HepG2 (cell line): ENCODE measurements at regions not wholly inside any gene's neighbourhood (a gene's known extent, or its start where the extent isn't known, plus 50 kb on each side); places are given as distances from the start of the nearest gene placed in this dataset.

ENCODE experiments used
- CREM ChIP-seq, 2 experiments: sonication (generic) in 1 of 2; formaldehyde crosslinking in 1 of 2; IDR thresholded peaks; 2 replicates each; pipeline versions ENCODE4 v1.4.0 to v1.6.1; 2016 to 2020; ENCODE audit warnings: antibody characterized with exemption in 1 of 2, mild to moderate bottlenecking in 1 of 2, missing genetic modification reagents in 1 of 2
- DRAP1 ChIP-seq: IDR thresholded peaks from 2 replicates; pipeline ENCODE4 v1.6.1; 2016; ENCODE audit warnings: missing genetic modification reagents, missing compliant biosample characterization
- ELF3 ChIP-seq: IDR thresholded peaks from 2 replicates; pipeline ENCODE4 v1.6.1; 2016; ENCODE audit warnings: missing genetic modification reagents, missing compliant biosample characterization
- FOXK1 ChIP-seq: sonication (generic); formaldehyde crosslinking; IDR thresholded peaks from 2 replicates; pipeline ENCODE4 v1.4.0; 2020; ENCODE audit warnings: low read depth, missing genetic modification reagents, borderline replicate concordance
- HMGA1 ChIP-seq: sonication (generic); formaldehyde crosslinking; conservative IDR thresholded peaks from 2 replicates; pipeline ENCODE4 v1.4.0; 2020; ENCODE audit warnings: missing genetic modification reagents
- MAFG ChIP-seq: sonication (generic); formaldehyde crosslinking; IDR thresholded peaks from 2 replicates; pipeline ENCODE4 v1.5.1; 2020; ENCODE audit warnings: mild to moderate bottlenecking, missing genetic modification reagents
- MBNL3 ChIP-seq: fragments of 250-450 bp; sonication (Bioruptor Pico); conservative IDR thresholded peaks from 2 replicates; pipeline ENCODE4 v1.8.0; 2022; ENCODE audit warnings: mild to moderate bottlenecking, inconsistent platforms
- MEIS1 ChIP-seq: sonication (generic); formaldehyde crosslinking; IDR thresholded peaks from 2 replicates; pipeline ENCODE4 v1.9.0; 2021; ENCODE audit warnings: mild to moderate bottlenecking, missing genetic modification reagents, moderate library complexity, borderline replicate concordance
- PAF1 ChIP-seq: IDR thresholded peaks from 2 replicates; pipeline ENCODE4 v1.6.1; 2016; ENCODE audit warnings: missing genetic modification reagents, missing compliant biosample characterization
- RXRA ChIP-seq: sonication (generic); formaldehyde crosslinking; IDR thresholded peaks from 2 replicates; pipeline ENCODE4 v1.5.1; 2020; ENCODE audit warnings: missing genetic modification reagents
- SRSF1 ChIP-seq: fragments of 200-400 bp; formaldehyde crosslinking; optimal IDR thresholded peaks from 2 replicates; pipeline ENCODE3; 2017; ENCODE audit warnings: mild to moderate bottlenecking, low read depth, low read length, moderate library complexity
- ZKSCAN8 ChIP-seq: IDR thresholded peaks from 2 replicates; pipeline ENCODE4 v1.6.1; 2016; ENCODE audit warnings: borderline replicate concordance, missing genetic modification reagents, missing compliant biosample characterization
- ZNF337 ChIP-seq: sonication (generic); formaldehyde crosslinking; IDR thresholded peaks from 2 replicates; pipeline ENCODE4 v1.5.1; 2020; ENCODE audit warnings: missing genetic modification reagents, low read depth, mild to moderate bottlenecking, borderline replicate concordance
- ZNF451 ChIP-seq: sonication (generic); formaldehyde crosslinking; IDR thresholded peaks from 2 replicates; pipeline ENCODE4 v1.5.0; 2020; ENCODE audit warnings: mild to moderate bottlenecking, missing genetic modification reagents
- ZNF552 ChIP-seq: sonication (generic); formaldehyde crosslinking; IDR thresholded peaks from 2 replicates; pipeline ENCODE4 v1.9.0; 2022; ENCODE audit warnings: missing genetic modification reagents, mild to moderate bottlenecking, borderline replicate concordance
- ZNF615 ChIP-seq: sonication (generic); formaldehyde crosslinking; IDR thresholded peaks from 2 replicates; pipeline ENCODE4 v1.5.0; 2020; ENCODE audit warnings: mild to moderate bottlenecking, missing genetic modification reagents, borderline replicate concordance
- ZNF678 ChIP-seq: sonication (generic); formaldehyde crosslinking; IDR thresholded peaks from 2 replicates; pipeline ENCODE4 v1.4.0; 2020; ENCODE audit warnings: mild to moderate bottlenecking, missing genetic modification reagents
- TF ChIP-seq, protein P1 (sequence below): sonication (generic); formaldehyde crosslinking; IDR thresholded peaks from 2 replicates; pipeline ENCODE4 v1.5.0; 2020; ENCODE audit warnings: mild to moderate bottlenecking, missing genetic modification reagents
- TF ChIP-seq, protein P2 (sequence below): sonication (generic); formaldehyde crosslinking; IDR thresholded peaks from 2 replicates; pipeline ENCODE4 v1.4.0; 2020; ENCODE audit warnings: low read depth, mild to moderate bottlenecking, missing genetic modification reagents
- TF ChIP-seq, protein P3 (sequence below): sonication (generic); formaldehyde crosslinking; IDR thresholded peaks from 2 replicates; pipeline ENCODE4 v1.5.1; 2020; ENCODE audit warnings: mild to moderate bottlenecking, missing genetic modification reagents, moderate library complexity
- TF ChIP-seq, protein P4 (sequence below): sonication (generic); formaldehyde crosslinking; IDR thresholded peaks from 2 replicates; pipeline ENCODE4 v1.5.1; 2020; ENCODE audit warnings: mild to moderate bottlenecking, missing genetic modification reagents, moderate library complexity

GRCh38 chr7:26101361-26102151 is 50.4 kb upstream of the NFE2L3 start (continued):
- TF ChIP-seq RXRA (CRISPR knock-in tag) (0 out of 2 replicates have a peak, but pooled peaks have one; percentile 12), ZNF337 (CRISPR knock-in tag) (no peak), FOXK1 (CRISPR knock-in tag) (no peak), ZNF678 (no peak), ZNF451 (CRISPR knock-in tag) (no peak), ZKSCAN8 (CRISPR knock-in tag) (no peak), MEIS1 (CRISPR knock-in tag) (no peak), ZNF615 (CRISPR knock-in tag) (no peak), DRAP1 (CRISPR knock-in tag) (no peak), CREM (IDR thresholded peaks at IDR 0.05) (no peak), CREM (CRISPR knock-in tag; IDR thresholded peaks at IDR 0.05) (no peak), ZNF552 (CRISPR knock-in tag) (no peak), PAF1 (CRISPR knock-in tag) (no peak), ELF3 (CRISPR knock-in tag) (peak; percentile 83), MBNL3 (no peak), SRSF1 (no peak), MAFG (CRISPR knock-in tag) (no peak), HMGA1 (no peak)
- TF ChIP-seq, protein P1, sequence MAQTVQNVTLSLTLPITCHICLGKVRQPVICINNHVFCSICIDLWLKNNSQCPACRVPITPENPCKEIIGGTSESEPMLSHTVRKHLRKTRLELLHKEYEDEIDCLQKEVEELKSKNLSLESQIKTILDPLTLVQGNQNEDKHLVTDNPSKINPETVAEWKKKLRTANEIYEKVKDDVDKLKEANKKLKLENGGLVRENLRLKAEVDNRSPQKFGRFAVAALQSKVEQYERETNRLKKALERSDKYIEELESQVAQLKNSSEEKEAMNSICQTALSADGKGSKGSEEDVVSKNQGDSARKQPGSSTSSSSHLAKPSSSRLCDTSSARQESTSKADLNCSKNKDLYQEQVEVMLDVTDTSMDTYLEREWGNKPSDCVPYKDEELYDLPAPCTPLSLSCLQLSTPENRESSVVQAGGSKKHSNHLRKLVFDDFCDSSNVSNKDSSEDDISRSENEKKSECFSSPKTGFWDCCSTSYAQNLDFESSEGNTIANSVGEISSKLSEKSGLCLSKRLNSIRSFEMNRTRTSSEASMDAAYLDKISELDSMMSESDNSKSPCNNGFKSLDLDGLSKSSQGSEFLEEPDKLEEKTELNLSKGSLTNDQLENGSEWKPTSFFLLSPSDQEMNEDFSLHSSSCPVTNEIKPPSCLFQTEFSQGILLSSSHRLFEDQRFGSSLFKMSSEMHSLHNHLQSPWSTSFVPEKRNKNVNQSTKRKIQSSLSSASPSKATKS (CRISPR knock-in tag) = no peak
- TF ChIP-seq, protein P2, sequence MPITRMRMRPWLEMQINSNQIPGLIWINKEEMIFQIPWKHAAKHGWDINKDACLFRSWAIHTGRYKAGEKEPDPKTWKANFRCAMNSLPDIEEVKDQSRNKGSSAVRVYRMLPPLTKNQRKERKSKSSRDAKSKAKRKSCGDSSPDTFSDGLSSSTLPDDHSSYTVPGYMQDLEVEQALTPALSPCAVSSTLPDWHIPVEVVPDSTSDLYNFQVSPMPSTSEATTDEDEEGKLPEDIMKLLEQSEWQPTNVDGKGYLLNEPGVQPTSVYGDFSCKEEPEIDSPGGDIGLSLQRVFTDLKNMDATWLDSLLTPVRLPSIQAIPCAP (CRISPR knock-in tag) = no peak
- TF ChIP-seq, protein P3, sequence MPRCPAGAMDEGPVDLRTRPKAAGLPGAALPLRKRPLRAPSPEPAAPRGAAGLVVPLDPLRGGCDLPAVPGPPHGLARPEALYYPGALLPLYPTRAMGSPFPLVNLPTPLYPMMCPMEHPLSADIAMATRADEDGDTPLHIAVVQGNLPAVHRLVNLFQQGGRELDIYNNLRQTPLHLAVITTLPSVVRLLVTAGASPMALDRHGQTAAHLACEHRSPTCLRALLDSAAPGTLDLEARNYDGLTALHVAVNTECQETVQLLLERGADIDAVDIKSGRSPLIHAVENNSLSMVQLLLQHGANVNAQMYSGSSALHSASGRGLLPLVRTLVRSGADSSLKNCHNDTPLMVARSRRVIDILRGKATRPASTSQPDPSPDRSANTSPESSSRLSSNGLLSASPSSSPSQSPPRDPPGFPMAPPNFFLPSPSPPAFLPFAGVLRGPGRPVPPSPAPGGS = no peak
- TF ChIP-seq, protein P4, sequence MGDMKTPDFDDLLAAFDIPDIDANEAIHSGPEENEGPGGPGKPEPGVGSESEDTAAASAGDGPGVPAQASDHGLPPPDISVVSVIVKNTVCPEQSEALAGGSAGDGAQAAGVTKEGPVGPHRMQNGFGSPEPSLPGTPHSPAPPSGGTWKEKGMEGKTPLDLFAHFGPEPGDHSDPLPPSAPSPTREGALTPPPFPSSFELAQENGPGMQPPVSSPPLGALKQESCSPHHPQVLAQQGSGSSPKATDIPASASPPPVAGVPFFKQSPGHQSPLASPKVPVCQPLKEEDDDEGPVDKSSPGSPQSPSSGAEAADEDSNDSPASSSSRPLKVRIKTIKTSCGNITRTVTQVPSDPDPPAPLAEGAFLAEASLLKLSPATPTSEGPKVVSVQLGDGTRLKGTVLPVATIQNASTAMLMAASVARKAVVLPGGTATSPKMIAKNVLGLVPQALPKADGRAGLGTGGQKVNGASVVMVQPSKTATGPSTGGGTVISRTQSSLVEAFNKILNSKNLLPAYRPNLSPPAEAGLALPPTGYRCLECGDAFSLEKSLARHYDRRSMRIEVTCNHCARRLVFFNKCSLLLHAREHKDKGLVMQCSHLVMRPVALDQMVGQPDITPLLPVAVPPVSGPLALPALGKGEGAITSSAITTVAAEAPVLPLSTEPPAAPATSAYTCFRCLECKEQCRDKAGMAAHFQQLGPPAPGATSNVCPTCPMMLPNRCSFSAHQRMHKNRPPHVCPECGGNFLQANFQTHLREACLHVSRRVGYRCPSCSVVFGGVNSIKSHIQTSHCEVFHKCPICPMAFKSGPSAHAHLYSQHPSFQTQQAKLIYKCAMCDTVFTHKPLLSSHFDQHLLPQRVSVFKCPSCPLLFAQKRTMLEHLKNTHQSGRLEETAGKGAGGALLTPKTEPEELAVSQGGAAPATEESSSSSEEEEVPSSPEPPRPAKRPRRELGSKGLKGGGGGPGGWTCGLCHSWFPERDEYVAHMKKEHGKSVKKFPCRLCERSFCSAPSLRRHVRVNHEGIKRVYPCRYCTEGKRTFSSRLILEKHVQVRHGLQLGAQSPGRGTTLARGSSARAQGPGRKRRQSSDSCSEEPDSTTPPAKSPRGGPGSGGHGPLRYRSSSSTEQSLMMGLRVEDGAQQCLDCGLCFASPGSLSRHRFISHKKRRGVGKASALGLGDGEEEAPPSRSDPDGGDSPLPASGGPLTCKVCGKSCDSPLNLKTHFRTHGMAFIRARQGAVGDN (CRISPR knock-in tag) = peak; percentile 41
